Body of pancreas (tissue), 4 donors: ENCODE measurements at regions not wholly inside any gene's neighbourhood (a gene's known extent, or its start where the extent isn't known, plus 50 kb on each side); places are given as distances from the start of the nearest gene placed in this dataset.

ENCODE experiments used
- ATAC-seq: fragments of 150-250 bp; one replicate; pipeline ENCODE4 v1.9.1; 2016
- DNase-seq, 4 donors: peaks; one replicate each; pipeline ENCODE4 v3.0.0-alpha.2; 2019
- H3K27ac ChIP-seq, 4 donors: fragments of 200-600 bp; sonication (generic); 1 replicate in 3 of 4; 2 replicates in 1 of 4; pipeline versions ENCODE4 v1.5.1 to v1.6.1; 2016 to 2019; ENCODE audit warnings: mild to moderate bottlenecking in 1 of 4, mixed read lengths in 1 of 4, moderate library complexity in 1 of 4
- H3K27me3 ChIP-seq, 2 donors: fragments of 200-600 bp; sonication (generic); one replicate each; pipeline ENCODE4 v1.6.0; 2016; ENCODE audit warnings: mild to moderate bottlenecking in 1 of 2
- H3K36me3 ChIP-seq, 2 donors: fragments of 200-600 bp; sonication (generic); replicated peaks in 1 of 2; 2 replicates each; pipeline ENCODE4 v1.5.1; 2016; ENCODE audit warnings: low read depth in 2 of 2; ENCODE audit not compliant: insufficient read depth in 1 of 2
- H3K4me1 ChIP-seq: fragments of 200-600 bp; sonication (generic); one replicate; pipeline ENCODE4 v1.6.0; 2016
- H3K4me3 ChIP-seq, 2 donors: fragments of 200-600 bp; sonication (generic); 1 replicate in 1 of 2; 2 replicates in 1 of 2; pipeline ENCODE4 v1.5.1; 2016 to 2019
- H3K9me3 ChIP-seq, 3 donors: fragments of 200-600 bp; sonication (generic); 1 replicate in 2 of 3; 2 replicates in 1 of 3; pipeline ENCODE4 v1.5.1; 2016
- POLR2A ChIP-seq, 3 donors: fragments of 450-650 bp; IDR thresholded peaks; one replicate each; pipeline ENCODE4 v1.6.1; 2016; ENCODE audit warnings: antibody characterized with exemption in 3 of 3, mild to moderate bottlenecking in 2 of 3
- WGBS, 2 donors: methylation state at CpG; one replicate each; pipeline ENCODE4 v1.1.5; 2017; 5-methylcytosine and 5-hydroxymethylcytosine counted together
- intact Hi-C: fragments of 100-400 bp; cut with DNase I; formaldehyde crosslinking; loops from one replicate; pipeline ENCODE4 v1.15.1; 2023
- TF ChIP-seq, protein P1 (sequence below), 7 experiments: fragments of 450-650 bp in 4 of 7; fragments of 200-600 bp in 3 of 7; sonication (generic) in 3 of 7; IDR thresholded peaks; one replicate each; pipeline ENCODE4 v1.5.1; 2016 to 2019; ENCODE audit warnings: antibody characterized with exemption in 7 of 7

DNA sequence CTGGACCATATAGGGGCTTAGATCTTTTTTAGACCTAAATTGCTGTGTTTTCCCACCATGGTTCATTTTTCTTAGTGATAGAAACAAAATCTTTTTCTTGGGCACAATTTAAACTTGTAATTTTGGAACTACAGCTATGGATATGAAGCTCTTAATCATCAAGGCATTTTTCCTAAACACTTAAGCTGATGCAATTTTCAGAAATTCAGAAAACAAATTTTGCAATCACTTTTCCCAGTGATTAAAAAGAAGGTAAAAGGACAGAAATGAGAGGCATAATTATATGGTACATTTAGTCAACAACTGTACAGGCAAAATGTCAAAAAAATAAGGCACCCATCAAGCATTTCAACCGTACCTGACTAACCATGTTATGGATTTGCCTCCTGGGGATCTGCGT, 665.4 kb downstream of the XIRP2 start:
- Histone ChIP-seq H3K36me3 (no peaks in the 10 kb centered on the region), H3K9me3 (no peaks in the 10 kb centered on the region), H3K4me1 (no peaks in the 10 kb centered on the region), H3K4me3 (no peak overlapping the region), H3K27ac (no peak overlapping the region), H3K27me3 (no peaks in the 10 kb centered on the region)
- ATAC-seq (no peak), DNase-seq (no peak)
- WGBS, 2 donors, result 78 to 83% methylated on average over 2 of the region's 2 CpGs
- TF ChIP-seq, protein P1, sequence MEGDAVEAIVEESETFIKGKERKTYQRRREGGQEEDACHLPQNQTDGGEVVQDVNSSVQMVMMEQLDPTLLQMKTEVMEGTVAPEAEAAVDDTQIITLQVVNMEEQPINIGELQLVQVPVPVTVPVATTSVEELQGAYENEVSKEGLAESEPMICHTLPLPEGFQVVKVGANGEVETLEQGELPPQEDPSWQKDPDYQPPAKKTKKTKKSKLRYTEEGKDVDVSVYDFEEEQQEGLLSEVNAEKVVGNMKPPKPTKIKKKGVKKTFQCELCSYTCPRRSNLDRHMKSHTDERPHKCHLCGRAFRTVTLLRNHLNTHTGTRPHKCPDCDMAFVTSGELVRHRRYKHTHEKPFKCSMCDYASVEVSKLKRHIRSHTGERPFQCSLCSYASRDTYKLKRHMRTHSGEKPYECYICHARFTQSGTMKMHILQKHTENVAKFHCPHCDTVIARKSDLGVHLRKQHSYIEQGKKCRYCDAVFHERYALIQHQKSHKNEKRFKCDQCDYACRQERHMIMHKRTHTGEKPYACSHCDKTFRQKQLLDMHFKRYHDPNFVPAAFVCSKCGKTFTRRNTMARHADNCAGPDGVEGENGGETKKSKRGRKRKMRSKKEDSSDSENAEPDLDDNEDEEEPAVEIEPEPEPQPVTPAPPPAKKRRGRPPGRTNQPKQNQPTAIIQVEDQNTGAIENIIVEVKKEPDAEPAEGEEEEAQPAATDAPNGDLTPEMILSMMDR (IDR thresholded peaks at IDR 0.05), result no peak
- TF ChIP-seq POLR2A (IDR thresholded peaks at IDR 0.05), result no peak
- intact Hi-C loops, result no loop called here

DNA sequence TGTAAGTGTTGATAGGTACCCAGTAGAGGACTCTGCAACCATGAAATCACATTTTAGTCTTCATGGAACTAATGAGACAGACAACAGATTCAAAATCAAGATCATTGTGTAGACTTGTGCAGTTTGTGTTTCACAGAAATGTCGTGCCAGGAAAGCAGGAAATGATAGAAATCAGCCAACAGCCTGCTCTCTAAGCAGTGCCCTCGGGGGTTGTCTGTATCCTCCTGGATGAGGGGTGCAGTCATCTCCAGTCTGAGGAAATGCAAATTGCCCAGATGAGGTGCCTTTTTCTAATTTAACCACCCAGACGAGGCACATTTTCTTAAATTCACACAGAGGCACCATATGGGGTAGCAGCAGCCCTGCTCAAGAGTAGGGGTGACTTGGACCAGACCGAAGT, 663.1 kb downstream of the XIRP2 start:
- no peak for DNase-seq
- no peaks in the 10 kb centered on the region for H3K9me3 ChIP-seq
- H3K27ac ChIP-seq, result no peak overlapping the region
- intact Hi-C loops, result no loop called here
- WGBS, 2 donors, result 34 to 67% methylated on average over 4 of the region's 4 CpGs
- no peaks in the 10 kb centered on the region for H3K36me3 ChIP-seq
- no peaks in the 10 kb centered on the region for H3K27me3 ChIP-seq
- H3K4me3 ChIP-seq, result no peak overlapping the region
- TF ChIP-seq, protein P1 (IDR thresholded peaks at IDR 0.05), result no peak
- TF ChIP-seq POLR2A (IDR thresholded peaks at IDR 0.05), result no peak
- ATAC-seq, result no peak
- H3K4me1 ChIP-seq, result no peaks in the 10 kb centered on the region

DNA sequence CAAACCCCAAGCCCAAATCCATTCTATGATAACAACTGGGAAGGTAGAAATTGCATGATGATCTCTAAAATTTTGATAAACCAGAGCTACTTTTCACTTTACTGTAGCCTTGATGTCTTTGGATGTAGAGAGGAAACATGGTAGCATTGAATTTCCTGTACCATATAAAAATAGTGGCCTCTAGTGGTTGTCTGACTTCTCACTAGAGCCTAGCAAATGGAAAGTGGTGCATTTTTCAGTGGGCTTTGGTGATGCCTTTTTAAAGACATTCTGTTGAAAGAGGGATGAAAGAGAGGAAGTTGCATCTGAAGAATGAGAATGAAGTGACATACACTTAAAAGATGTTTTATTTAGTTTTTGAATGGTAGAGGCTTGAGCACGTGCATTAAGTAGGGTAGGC, 662.2 kb downstream of the XIRP2 start:
- Histone ChIP-seq H3K4me1 (no peaks in the 10 kb centered on the region), H3K27ac (no peak overlapping the region), H3K4me3 (no peak overlapping the region), H3K9me3 (no peaks in the 10 kb centered on the region), H3K36me3 (no peaks in the 10 kb centered on the region), H3K27me3 (no peaks in the 10 kb centered on the region)
- no peak for TF ChIP-seq POLR2A (IDR thresholded peaks at IDR 0.05)
- TF ChIP-seq, protein P1 (IDR thresholded peaks at IDR 0.05), result peak in 5 of 7 experiments; percentile 12 to 27 (median 18)
- ATAC-seq (no peak), DNase-seq (no peak)
- intact Hi-C loops, result no loop called here
- WGBS, 2 donors, result 88 to 93% methylated on average over 1 of the region's 1 CpG

DNA sequence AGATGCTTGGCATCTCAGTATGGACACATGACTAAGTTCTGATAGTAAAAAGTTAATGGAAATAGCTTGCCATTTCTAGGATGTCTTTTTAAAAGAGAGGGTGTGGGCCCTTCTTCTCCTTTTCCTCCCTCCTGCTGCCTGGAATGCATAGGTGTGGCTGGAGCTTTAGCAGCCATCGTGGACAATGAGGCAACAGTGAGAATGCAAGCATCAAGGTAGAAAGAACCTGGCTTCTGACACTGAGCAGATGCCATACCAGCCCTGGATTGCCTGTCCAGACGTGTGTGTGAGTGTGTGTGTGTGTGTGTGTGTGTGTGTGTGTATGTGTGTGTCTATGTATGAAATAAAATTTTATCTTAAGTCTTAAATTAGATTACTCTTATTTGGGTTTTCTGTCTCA, 660.1 kb downstream of the XIRP2 start:
- H3K27ac ChIP-seq, result no peak overlapping the region
- no peaks in the 10 kb centered on the region for H3K36me3 ChIP-seq
- H3K4me3 ChIP-seq, result no peak overlapping the region
- H3K4me1 ChIP-seq, result no peaks in the 10 kb centered on the region
- TF ChIP-seq, protein P1 (IDR thresholded peaks at IDR 0.05), result no peak
- no peak for TF ChIP-seq POLR2A (IDR thresholded peaks at IDR 0.05)
- no peaks in the 10 kb centered on the region for H3K27me3 ChIP-seq
- DNase-seq (no peak), ATAC-seq (no peak)
- 78 to 83% methylated on average over 2 of the region's 2 CpGs for WGBS, 2 donors
- intact Hi-C loops, result no loop called here
- no peaks in the 10 kb centered on the region for H3K9me3 ChIP-seq

DNA sequence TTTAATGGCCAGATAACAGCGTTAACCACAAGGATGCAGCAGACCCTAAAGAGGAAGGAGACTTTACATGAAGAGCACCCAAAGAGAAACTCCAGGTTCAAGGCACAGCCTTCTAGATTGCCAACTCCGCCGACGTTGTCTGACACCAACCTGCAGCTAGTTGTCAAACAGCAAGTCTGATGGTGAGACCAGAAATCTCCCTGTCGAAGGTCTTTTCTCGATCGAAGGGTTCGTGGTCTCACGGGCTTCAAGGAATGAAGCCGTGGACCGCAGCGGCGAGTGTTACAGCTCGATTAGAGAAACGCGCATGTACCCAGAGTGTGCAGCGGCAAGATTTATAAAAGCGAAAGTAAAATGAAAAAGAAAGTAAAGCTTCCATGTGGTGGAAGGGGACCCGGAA, 656.3 kb downstream of the XIRP2 start:
- TF ChIP-seq, protein P1 (IDR thresholded peaks at IDR 0.05), result no peak
- no peak for TF ChIP-seq POLR2A (IDR thresholded peaks at IDR 0.05)

More for the DNA sequence above, 656.3 kb downstream of the XIRP2 start:
- H3K4me3 ChIP-seq, result no peak overlapping the region
- no peak overlapping the region for H3K27ac ChIP-seq
- ATAC-seq, result no peak
- intact Hi-C loops, result no loop called here
- no peaks in the 10 kb centered on the region for H3K4me1 ChIP-seq
- no peaks in the 10 kb centered on the region for H3K36me3 ChIP-seq
- no peaks in the 10 kb centered on the region for H3K27me3 ChIP-seq
- 92 to 95% methylated on average over 19 of the region's 19 CpGs for WGBS, 2 donors
- no peaks in the 10 kb centered on the region for H3K9me3 ChIP-seq
- DNase-seq, result no peak
